DOHH2 (cell line): ENCODE measurements at regions not wholly inside any gene's neighbourhood (a gene's known extent, or its start where the extent isn't known, plus 50 kb on each side); places are given as distances from the start of the nearest gene placed in this dataset.

Experiments
- H3F3A ChIP-seq: fragments of 200-600 bp; sonication (generic), shearing (Covaris generic); 2 replicates; pipeline ENCODE4 v1.6.0; 2016; ENCODE audit warnings: antibody characterized with exemption, mild to moderate bottlenecking; ENCODE audit not compliant: control insufficient read depth, insufficient read depth
- H3K27ac ChIP-seq: fragments of 200-600 bp; sonication (generic); 2 replicates; pipeline ENCODE4 v1.5.1; 2014; ENCODE audit warnings: low read depth, mild to moderate bottlenecking, low read length, moderate library complexity
- H3K27me3 ChIP-seq: fragments of 200-600 bp; sonication (generic); 2 replicates; pipeline ENCODE4 v1.6.1; 2014; ENCODE audit warnings: mild to moderate bottlenecking, low read length, mixed read lengths; ENCODE audit not compliant: control insufficient read depth
- H3K36me3 ChIP-seq: fragments of 200-600 bp; sonication (generic); 2 replicates; pipeline ENCODE4 v1.6.1; 2014; ENCODE audit warnings: mild to moderate bottlenecking, low read length, moderate library complexity, mixed read lengths; ENCODE audit not compliant: control insufficient read depth
- H3K4me1 ChIP-seq: fragments of 200-600 bp; sonication (generic); 2 replicates; pipeline ENCODE4 v1.6.1; 2014; ENCODE audit warnings: mild to moderate bottlenecking, low read length, mixed read lengths; ENCODE audit not compliant: control insufficient read depth
- H3K4me2 ChIP-seq: fragments of 200-600 bp; sonication (generic); 2 replicates; pipeline ENCODE4 v1.6.0; 2014; ENCODE audit warnings: mild to moderate bottlenecking, low read length, moderate library complexity
- H3K4me3 ChIP-seq: fragments of 200-600 bp; sonication (generic); 2 replicates; pipeline ENCODE4 v1.5.1; 2014; ENCODE audit warnings: mild to moderate bottlenecking, low read length, mixed read lengths
- H3K79me2 ChIP-seq: fragments of 200-600 bp; sonication (generic); 2 replicates; pipeline ENCODE4 v1.6.1; 2014; ENCODE audit warnings: mild to moderate bottlenecking, low read length, mixed read lengths; ENCODE audit not compliant: control insufficient read depth
- H3K9me2 ChIP-seq: fragments of 200-600 bp; sonication (generic); replicated peaks from 2 replicates; pipeline ENCODE4 v1.6.1; 2014; ENCODE audit warnings: mild to moderate bottlenecking, low read length, mixed read lengths; ENCODE audit not compliant: control insufficient read depth
- H3K9me3 ChIP-seq: fragments of 200-600 bp; sonication (generic); 2 replicates; pipeline ENCODE4 v1.6.1; 2014; ENCODE audit warnings: antibody characterized with exemption, low read length, mixed read lengths; ENCODE audit not compliant: control insufficient read depth, insufficient read depth
- H4K20me1 ChIP-seq: fragments of 200-600 bp; sonication (generic); 2 replicates; pipeline ENCODE4 v1.6.0; 2014; ENCODE audit warnings: low read depth, mild to moderate bottlenecking, antibody characterized with exemption, low read length, moderate library complexity; ENCODE audit not compliant: control insufficient read depth, insufficient read depth
- CTCF ChIP-seq: fragments of 200-600 bp; sonication (generic); IDR thresholded peaks from one replicate; pipeline ENCODE4 v1.5.1; 2014; ENCODE audit warnings: antibody characterized with exemption, mild to moderate bottlenecking, low read depth, low read length; ENCODE audit not compliant: poor library complexity, severe bottlenecking
- EZH2phosphoT487 ChIP-seq: fragments of 200-600 bp; sonication (generic); IDR thresholded peaks from 2 replicates; pipeline ENCODE4 v1.6.1; 2017; ENCODE audit warnings: borderline replicate concordance, mild to moderate bottlenecking, antibody characterized with exemption, low read length, moderate library complexity, mixed read lengths

- no peaks in the 10 kb centered on the region for H3K9me2 ChIP-seq
- H3F3A ChIP-seq, result no peaks in the 10 kb centered on the region
- H3K4me1 ChIP-seq, result no peaks in the 10 kb centered on the region
- H3K9me3 ChIP-seq, result peaks cover 7% of the 10 kb centered on the region; the same call in 1 of the 2 replicates
- H3K27ac ChIP-seq, result no peak overlapping the region
- H3K27me3 ChIP-seq, result no peaks in the 10 kb centered on the region
- no peak overlapping the region for H3K4me2 ChIP-seq
- no peak for TF ChIP-seq EZH2phosphoT487
- no peak for TF ChIP-seq CTCF
- no peak overlapping the region for H3K4me3 ChIP-seq
- H3K79me2 ChIP-seq, result no peaks in the 10 kb centered on the region
- no peaks in the 10 kb centered on the region for H3K36me3 ChIP-seq
- H4K20me1 ChIP-seq, result no peaks in the 10 kb centered on the region
These were observed 358.5 kb upstream of the SFSWAP start for GRCh38 chr12:131352296-131352900.

GRCh38 chr12:131353376-131353775 is 357.5 kb upstream of the SFSWAP start:
- TF ChIP-seq EZH2phosphoT487 (no peak), CTCF (no peak)
- no peaks in the 10 kb centered on the region for H3K9me2 ChIP-seq
- peaks cover 7% of the 10 kb centered on the region; the same call in 1 of the 2 replicates for H3K9me3 ChIP-seq

GRCh38 chr12:131353826-131354225 is 357.1 kb upstream of the SFSWAP start:
- Histone ChIP-seq H3K36me3 (no peaks in the 10 kb centered on the region), H3K4me2 (no peak overlapping the region), H3K4me3 (no peak overlapping the region), H3K4me1 (no peaks in the 10 kb centered on the region), H3K9me3 (peaks cover 7% of the 10 kb centered on the region; the same call in 1 of the 2 replicates), H4K20me1 (no peaks in the 10 kb centered on the region), H3K79me2 (no peaks in the 10 kb centered on the region), H3K27me3 (no peaks in the 10 kb centered on the region), H3K27ac (no peak overlapping the region), H3K9me2 (no peaks in the 10 kb centered on the region), H3F3A (no peaks in the 10 kb centered on the region)
- TF ChIP-seq EZH2phosphoT487, result no peak
- no peak for TF ChIP-seq CTCF

More at GRCh38 chr12:131353376-131353775, 357.5 kb upstream of the SFSWAP start:
- H3K27me3 ChIP-seq, result no peaks in the 10 kb centered on the region
- no peaks in the 10 kb centered on the region for H3F3A ChIP-seq
- H4K20me1 ChIP-seq, result no peaks in the 10 kb centered on the region
- H3K79me2 ChIP-seq, result no peaks in the 10 kb centered on the region
- no peak overlapping the region for H3K4me2 ChIP-seq
- no peak overlapping the region for H3K27ac ChIP-seq
- no peaks in the 10 kb centered on the region for H3K36me3 ChIP-seq
- no peaks in the 10 kb centered on the region for H3K4me1 ChIP-seq
- H3K4me3 ChIP-seq, result no peak overlapping the region
